IPS-20b (cell line): ENCODE measurements at regions not wholly inside any gene's neighbourhood (a gene's known extent, or its start where the extent isn't known, plus 50 kb on each side); places are given as distances from the start of the nearest gene placed in this dataset.

Experiments
- H3K27ac ChIP-seq: one replicate; pipeline ENCODE4 v1.5.1; 2013; ENCODE audit warnings: low read length
- H3K27me3 ChIP-seq: 2 replicates; pipeline ENCODE4 v1.6.1; 2013; ENCODE audit warnings: mild to moderate bottlenecking, low read length, inconsistent platforms; ENCODE audit not compliant: insufficient read depth
- H3K36me3 ChIP-seq: 2 replicates; pipeline ENCODE4 v1.6.1; 2013; ENCODE audit warnings: low read depth, mild to moderate bottlenecking, inconsistent platforms, low read length, moderate library complexity; ENCODE audit not compliant: insufficient read depth
- H3K4me1 ChIP-seq: 2 replicates; pipeline ENCODE4 v1.6.1; 2013; ENCODE audit warnings: mild to moderate bottlenecking, control low read depth, inconsistent platforms, low read length, moderate library complexity; ENCODE audit not compliant: insufficient read depth
- H3K4me3 ChIP-seq: 2 replicates; pipeline ENCODE4 v1.5.1; 2013; ENCODE audit warnings: mild to moderate bottlenecking, low read length, inconsistent platforms
- H3K9ac ChIP-seq: 2 replicates; pipeline ENCODE4 v1.6.1; 2013; ENCODE audit warnings: low read depth, mild to moderate bottlenecking, inconsistent platforms, low read length, moderate library complexity
- H3K9me3 ChIP-seq: 2 replicates; pipeline ENCODE4 v1.6.1; 2013; ENCODE audit warnings: mild to moderate bottlenecking, low read depth, low read length, inconsistent platforms; ENCODE audit not compliant: insufficient read depth

- no peaks in the 10 kb centered on the region for H3K27me3 ChIP-seq
- H3K27ac ChIP-seq = no peak overlapping the region
- H3K4me3 ChIP-seq = no peak overlapping the region
- H3K9ac ChIP-seq = no peak overlapping the region
- no peaks in the 10 kb centered on the region for H3K36me3 ChIP-seq
- no peaks in the 10 kb centered on the region for H3K9me3 ChIP-seq
- no peaks in the 10 kb centered on the region for H3K4me1 ChIP-seq
Observed at GRCh38 chr7:54141576-54141975, 400.6 kb upstream of the VSTM2A start.

- Histone ChIP-seq H3K4me3 (no peak overlapping the region), H3K27ac (no peak overlapping the region), H3K9me3 (no peaks in the 10 kb centered on the region), H3K36me3 (no peaks in the 10 kb centered on the region), H3K27me3 (no peaks in the 10 kb centered on the region), H3K4me1 (no peaks in the 10 kb centered on the region), H3K9ac (no peak overlapping the region)
Observed at GRCh38 chr7:54145716-54146115, 396.5 kb upstream of the VSTM2A start.

GRCh38 chr7:54153462-54153861, 388.7 kb upstream of the VSTM2A start:
- no peaks in the 10 kb centered on the region for H3K27me3 ChIP-seq
- H3K9ac ChIP-seq = no peak overlapping the region
- H3K9me3 ChIP-seq = no peaks in the 10 kb centered on the region
- no peak overlapping the region for H3K27ac ChIP-seq
- peaks cover 2% of the 10 kb centered on the region; the same call in 1 of the 2 replicates for H3K4me1 ChIP-seq
- H3K4me3 ChIP-seq = no peak overlapping the region
- H3K36me3 ChIP-seq = no peaks in the 10 kb centered on the region

- Histone ChIP-seq H3K27ac (no peak overlapping the region), H3K4me1 (peaks cover 12% of the 10 kb centered on the region; the same call in 1 of the 2 replicates), H3K36me3 (no peaks in the 10 kb centered on the region), H3K4me3 (0 out of 2 replicates have a peak overlapping the region, but pooled peaks have one; percentile 4), H3K27me3 (no peaks in the 10 kb centered on the region), H3K9ac (no peak overlapping the region), H3K9me3 (no peaks in the 10 kb centered on the region; the same call in none of the 2 replicates)
Observed at GRCh38 chr7:54159088-54159487, 383.1 kb upstream of the VSTM2A start.

- Histone ChIP-seq H3K9me3 (no peaks in the 10 kb centered on the region; the same call in none of the 2 replicates), H3K9ac (no peak overlapping the region), H3K4me3 (no peak overlapping the region), H3K36me3 (no peaks in the 10 kb centered on the region), H3K27ac (no peak overlapping the region), H3K4me1 (peaks cover 12% of the 10 kb centered on the region; the same call in 1 of the 2 replicates), H3K27me3 (no peaks in the 10 kb centered on the region)
Observed at GRCh38 chr7:54161621-54162020, 380.6 kb upstream of the VSTM2A start.

- peaks cover 9% of the 10 kb centered on the region; the same call in 1 of the 2 replicates for H3K4me1 ChIP-seq
- no peaks in the 10 kb centered on the region; the same call in 1 of the 2 replicates for H3K9me3 ChIP-seq
- H3K27ac ChIP-seq = no peak overlapping the region
- H3K9ac ChIP-seq = no peak overlapping the region
- no peak overlapping the region for H3K4me3 ChIP-seq
- H3K36me3 ChIP-seq = no peaks in the 10 kb centered on the region
- H3K27me3 ChIP-seq = no peaks in the 10 kb centered on the region
Observed at GRCh38 chr7:54166419-54166818, 375.8 kb upstream of the VSTM2A start.

- Histone ChIP-seq H3K9ac (no peak overlapping the region), H3K4me1 (no peaks in the 10 kb centered on the region), H3K4me3 (no peak overlapping the region), H3K27ac (no peak overlapping the region), H3K36me3 (no peaks in the 10 kb centered on the region), H3K27me3 (no peaks in the 10 kb centered on the region), H3K9me3 (no peaks in the 10 kb centered on the region)
Observed at GRCh38 chr7:54179321-54180029, 362.7 kb upstream of the VSTM2A start.

GRCh38 chr7:54180796-54181195, 361.4 kb upstream of the VSTM2A start:
- H3K9me3 ChIP-seq = no peaks in the 10 kb centered on the region

GRCh38 chr7:54183055-54183454, 359.1 kb upstream of the VSTM2A start:
- Histone ChIP-seq H3K4me3 (no peak overlapping the region), H3K9me3 (no peaks in the 10 kb centered on the region), H3K4me1 (no peaks in the 10 kb centered on the region; the same call in 1 of the 2 replicates), H3K27me3 (peaks cover under 1% of the 10 kb centered on the region; the same call in 1 of the 2 replicates), H3K9ac (no peak overlapping the region), H3K36me3 (no peaks in the 10 kb centered on the region), H3K27ac (no peak overlapping the region)

More at GRCh38 chr7:54180796-54181195, 361.4 kb upstream of the VSTM2A start:
- Histone ChIP-seq H3K9ac (no peak overlapping the region), H3K27me3 (no peaks in the 10 kb centered on the region), H3K4me3 (no peak overlapping the region), H3K4me1 (no peaks in the 10 kb centered on the region), H3K27ac (no peak overlapping the region), H3K36me3 (no peaks in the 10 kb centered on the region)

GRCh38 chr7:54186336-54186735, 355.8 kb upstream of the VSTM2A start:
- Histone ChIP-seq H3K27me3 (peaks cover 5% of the 10 kb centered on the region; the same call in 1 of the 2 replicates), H3K9me3 (no peaks in the 10 kb centered on the region), H3K27ac (no peak overlapping the region), H3K36me3 (no peaks in the 10 kb centered on the region), H3K9ac (no peak overlapping the region), H3K4me1 (peaks cover 11% of the 10 kb centered on the region), H3K4me3 (no peak overlapping the region)

- H3K27ac ChIP-seq = no peak overlapping the region
- no peaks in the 10 kb centered on the region for H3K9me3 ChIP-seq
- peaks cover 11% of the 10 kb centered on the region for H3K4me1 ChIP-seq
- no peaks in the 10 kb centered on the region for H3K36me3 ChIP-seq
- H3K9ac ChIP-seq = no peak overlapping the region
- H3K4me3 ChIP-seq = no peak overlapping the region
- peaks cover 5% of the 10 kb centered on the region; the same call in 1 of the 2 replicates for H3K27me3 ChIP-seq
Observed at GRCh38 chr7:54187886-54188685, 354.1 kb upstream of the VSTM2A start.
